ENCODE measurements at regions not wholly inside any gene's neighbourhood (a gene's known extent, or its start where the extent isn't known, plus 50 kb on each side); places are given as distances from the start of the nearest gene placed in this dataset.

- no peak for TF ChIP-seq RAD21 (IDR thresholded peaks at IDR 0.05; ENCODE audit: low read depth)
- no peak for TF ChIP-seq TCF12 (IDR thresholded peaks at IDR 0.05; ENCODE audit: low read depth)
- TF ChIP-seq REST (IDR thresholded peaks at IDR 0.05; ENCODE audit: low read depth), result no peak
- TF ChIP-seq EGR1 (IDR thresholded peaks at IDR 0.05), result no peak
- TF ChIP-seq CREB1 (IDR thresholded peaks at IDR 0.05; ENCODE audit: low read depth), result no peak
- no peak for TF ChIP-seq MAX (IDR thresholded peaks at IDR 0.05)
- TF ChIP-seq NFIC (IDR thresholded peaks at IDR 0.05), result peak; percentile 50
These were observed 423.8 kb upstream of the NRP1 start for GRCh38 chr10:33758299-33758698.

GRCh38 chr10:33754052-33754451, 419.6 kb upstream of the NRP1 start:
- TF ChIP-seq NFIC (IDR thresholded peaks at IDR 0.05) (no peak), CEBPB (IDR thresholded peaks at IDR 0.05) (no peak), EP300 (IDR thresholded peaks at IDR 0.05; ENCODE audit: borderline replicate concordance) (no peak), FOXM1 (IDR thresholded peaks at IDR 0.05; ENCODE audit: borderline replicate concordance, low read depth) (no peak), RAD21 (IDR thresholded peaks at IDR 0.05; ENCODE audit: low read depth) (no peak), EGR1 (IDR thresholded peaks at IDR 0.05) (no peak), TAF1 (IDR thresholded peaks at IDR 0.05; ENCODE audit: low read depth) (no peak), TEAD4 (IDR thresholded peaks at IDR 0.05) (no peak), TCF12 (IDR thresholded peaks at IDR 0.05; ENCODE audit: low read depth) (no peak), MAX (IDR thresholded peaks at IDR 0.05) (no peak), ZBTB7A (IDR thresholded peaks at IDR 0.05; ENCODE audit: low read depth) (no peak), REST (IDR thresholded peaks at IDR 0.05; ENCODE audit: low read depth) (no peak), USF1 (IDR thresholded peaks at IDR 0.05) (no peak), YY1 (IDR thresholded peaks at IDR 0.05; ENCODE audit: low read depth) (no peak), CREB1 (IDR thresholded peaks at IDR 0.05; ENCODE audit: low read depth) (no peak)

- TF ChIP-seq RAD21 (IDR thresholded peaks at IDR 0.05; ENCODE audit: low read depth) (no peak), YY1 (IDR thresholded peaks at IDR 0.05; ENCODE audit: low read depth) (no peak), EGR1 (IDR thresholded peaks at IDR 0.05) (no peak), NFIC (IDR thresholded peaks at IDR 0.05) (no peak), MAX (IDR thresholded peaks at IDR 0.05) (no peak), ZBTB7A (IDR thresholded peaks at IDR 0.05; ENCODE audit: low read depth) (no peak), REST (IDR thresholded peaks at IDR 0.05; ENCODE audit: low read depth) (no peak), TCF12 (IDR thresholded peaks at IDR 0.05; ENCODE audit: low read depth) (no peak), CEBPB (IDR thresholded peaks at IDR 0.05) (no peak), EP300 (IDR thresholded peaks at IDR 0.05; ENCODE audit: borderline replicate concordance) (no peak), TAF1 (IDR thresholded peaks at IDR 0.05; ENCODE audit: low read depth) (no peak), USF1 (IDR thresholded peaks at IDR 0.05) (no peak), CREB1 (IDR thresholded peaks at IDR 0.05; ENCODE audit: low read depth) (no peak), FOXM1 (IDR thresholded peaks at IDR 0.05; ENCODE audit: borderline replicate concordance, low read depth) (no peak), TEAD4 (IDR thresholded peaks at IDR 0.05) (no peak)
These were observed 418.9 kb upstream of the NRP1 start for GRCh38 chr10:33753389-33753788.

- TF ChIP-seq RAD21 (IDR thresholded peaks at IDR 0.05; ENCODE audit: low read depth), result no peak
These were observed 415.3 kb upstream of the NRP1 start for GRCh38 chr10:33749790-33750189.
